ENCODE measurements at regions not wholly inside any gene's neighbourhood (a gene's known extent, or its start where the extent isn't known, plus 50 kb on each side); places are given as distances from the start of the nearest gene placed in this dataset.

DNA sequence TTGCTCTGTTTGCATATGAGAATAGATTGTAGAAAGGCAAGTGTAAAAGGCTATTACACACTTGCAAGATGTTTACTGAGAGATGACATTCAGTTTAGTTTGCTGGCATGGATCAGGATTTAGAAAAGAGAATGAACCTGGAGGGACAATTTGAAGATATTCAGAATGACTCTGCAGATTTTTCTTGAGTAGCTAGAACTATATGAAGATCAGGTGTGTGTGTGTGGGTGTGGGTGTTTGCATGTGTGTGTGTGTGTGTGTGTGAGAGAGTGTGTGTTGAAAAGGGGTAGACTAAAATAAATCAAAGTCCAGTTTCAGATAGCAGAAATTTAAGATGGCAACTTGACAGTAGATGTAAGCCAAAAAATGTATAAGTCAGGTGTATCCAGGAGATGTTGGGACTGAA lies 74.0 kb upstream of the ANXA1 start:
- H3K4me1 ChIP-seq = peaks cover 98% of the 10 kb centered on the region
- no peaks in the 10 kb centered on the region; the same call in 2 of the 3 replicates for H3K9me3 ChIP-seq
- peak overlapping the region; percentile 71 for H3K4me2 ChIP-seq
- ChIA-PET CTCF (interaction anchor here (0.6 to 6.4 kb wide), 6 partner anchors 21 to 220 kb away, joined by 3 to 54 read pairs (median 12); no protein-coding TSS in a partner anchor), POLR2A (interaction anchor here (2.2 kb wide), 1 partner anchor 75 kb away, joined by 5 read pairs; no protein-coding TSS in a partner anchor)
- TF ChIP-seq NFE2L2 (conservative IDR thresholded peaks at IDR 0.05; ENCODE audit: low read length) (peak; percentile 94), NR3C1 (IDR thresholded peaks at IDR 0.05) (no peak), HOXA7 (CRISPR knock-in tag; IDR thresholded peaks at IDR 0.05) (peak; percentile 55; the same call in 1 of the 2 replicates), ZNF302 (CRISPR knock-in tag; IDR thresholded peaks at IDR 0.05) (peak; percentile 48; the same call in 1 of the 2 replicates), JUN (IDR thresholded peaks at IDR 0.05) (peak; percentile 71 to 81; a peak in 3 of 5 replicates), MAFK (IDR thresholded peaks at IDR 0.05; ENCODE audit: partially characterized antibody) (peak; percentile 99), FOSB (CRISPR knock-in tag; IDR thresholded peaks at IDR 0.05) (peak; percentile 36; the same call in 1 of the 2 replicates), RARB (CRISPR knock-in tag; IDR thresholded peaks at IDR 0.05) (no peak), FOXS1 (CRISPR knock-in tag; IDR thresholded peaks at IDR 0.05) (peak; percentile 76; the same call in 1 of the 2 replicates), CHD4 (IDR thresholded peaks at IDR 0.05; ENCODE audit: borderline replicate concordance) (no peak), SMC3 (IDR thresholded peaks at IDR 0.05) (0 out of 3 replicates have a peak, but pooled peaks have one; percentile 29), HOXB13 (CRISPR knock-in tag; IDR thresholded peaks at IDR 0.05; ENCODE audit: low read depth) (peak; percentile 65; the same call in 1 of the 2 replicates), RAD21 (conservative IDR thresholded peaks at IDR 0.05 in 1 of 2, IDR thresholded peaks at IDR 0.05 in 1 of 2) (peak; percentile 25 to 32; a peak in 1 of 5 replicates), HEYL (CRISPR knock-in tag; IDR thresholded peaks at IDR 0.05) (peak; percentile 19; the same call in 1 of the 2 replicates), KDM5A (IDR thresholded peaks at IDR 0.05) (no peak), CBX8 (IDR thresholded peaks at IDR 0.05) (no peak), CEBPB (IDR thresholded peaks at IDR 0.05) (peak in 1 of 2 experiments; percentile 78; a peak in 2 of 4 replicates), KDM1A (IDR thresholded peaks at IDR 0.05; ENCODE audit: low read depth) (no peak), HOXB5 (CRISPR knock-in tag; IDR thresholded peaks at IDR 0.05) (peak; percentile 89), TFCP2L1 (CRISPR knock-in tag; IDR thresholded peaks at IDR 0.05) (peak; percentile 62; the same call in 1 of the 2 replicates), EHF (CRISPR knock-in tag; IDR thresholded peaks at IDR 0.05) (peak; percentile 69), GATA3 (IDR thresholded peaks at IDR 0.05; ENCODE audit: borderline replicate concordance) (peak; percentile 85), EP300 (IDR thresholded peaks at IDR 0.05) (peak; percentile 73 to 91; a peak in 3 of 5 replicates), FOSL2 (IDR thresholded peaks at IDR 0.05) (no peak), FOSL2 (CRISPR knock-in tag; IDR thresholded peaks at IDR 0.05) (peak; percentile 50; the same call in 1 of the 2 replicates)
- TF ChIP-seq, protein P1, sequence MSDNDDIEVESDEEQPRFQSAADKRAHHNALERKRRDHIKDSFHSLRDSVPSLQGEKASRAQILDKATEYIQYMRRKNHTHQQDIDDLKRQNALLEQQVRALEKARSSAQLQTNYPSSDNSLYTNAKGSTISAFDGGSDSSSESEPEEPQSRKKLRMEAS (IDR thresholded peaks at IDR 0.05) = peak; percentile 63; the same call in 1 of the 2 replicates
- TF ChIP-seq, protein P2, sequence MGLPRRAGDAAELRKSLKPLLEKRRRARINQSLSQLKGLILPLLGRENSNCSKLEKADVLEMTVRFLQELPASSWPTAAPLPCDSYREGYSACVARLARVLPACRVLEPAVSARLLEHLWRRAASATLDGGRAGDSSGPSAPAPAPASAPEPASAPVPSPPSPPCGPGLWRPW (IDR thresholded peaks at IDR 0.05) = no peak
- TF ChIP-seq, protein P3, sequence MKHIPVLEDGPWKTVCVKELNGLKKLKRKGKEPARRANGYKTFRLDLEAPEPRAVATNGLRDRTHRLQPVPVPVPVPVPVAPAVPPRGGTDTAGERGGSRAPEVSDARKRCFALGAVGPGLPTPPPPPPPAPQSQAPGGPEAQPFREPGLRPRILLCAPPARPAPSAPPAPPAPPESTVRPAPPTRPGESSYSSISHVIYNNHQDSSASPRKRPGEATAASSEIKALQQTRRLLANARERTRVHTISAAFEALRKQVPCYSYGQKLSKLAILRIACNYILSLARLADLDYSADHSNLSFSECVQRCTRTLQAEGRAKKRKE (CRISPR knock-in tag; IDR thresholded peaks at IDR 0.05; ENCODE audit: low read depth) = peak; percentile 81; the same call in 1 of the 2 replicates
- TF ChIP-seq, protein P4, sequence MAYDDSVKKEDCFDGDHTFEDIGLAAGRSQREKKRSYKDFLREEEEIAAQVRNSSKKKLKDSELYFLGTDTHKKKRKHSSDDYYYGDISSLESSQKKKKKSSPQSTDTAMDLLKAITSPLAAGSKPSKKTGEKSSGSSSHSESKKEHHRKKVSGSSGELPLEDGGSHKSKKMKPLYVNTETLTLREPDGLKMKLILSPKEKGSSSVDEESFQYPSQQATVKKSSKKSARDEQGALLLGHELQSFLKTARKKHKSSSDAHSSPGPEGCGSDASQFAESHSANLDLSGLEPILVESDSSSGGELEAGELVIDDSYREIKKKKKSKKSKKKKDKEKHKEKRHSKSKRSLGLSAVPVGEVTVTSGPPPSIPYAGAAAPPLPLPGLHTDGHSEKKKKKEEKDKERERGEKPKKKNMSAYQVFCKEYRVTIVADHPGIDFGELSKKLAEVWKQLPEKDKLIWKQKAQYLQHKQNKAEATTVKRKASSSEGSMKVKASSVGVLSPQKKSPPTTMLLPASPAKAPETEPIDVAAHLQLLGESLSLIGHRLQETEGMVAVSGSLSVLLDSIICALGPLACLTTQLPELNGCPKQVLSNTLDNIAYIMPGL (CRISPR knock-in tag; IDR thresholded peaks at IDR 0.05; ENCODE audit: borderline replicate concordance) = 0 out of 2 replicates have a peak, but pooled peaks have one; percentile 70
- H3K27ac ChIP-seq = peak overlapping the region; percentile 82 to 94
- ATAC-seq = peak; percentile 11 to 43; a peak in 3 of 6 replicates
- peak; percentile 95 for FAIRE-seq
- DNase-seq (ENCODE audit: low read depth in 1 of 2, low spot score in 1 of 2) = peak in 1 of 2 experiments; percentile 95
- H3K4me3 ChIP-seq = no peak overlapping the region

Data from A549 (cell line).